Small intestine (tissue), 7 donors: ENCODE measurements at regions not wholly inside any gene's neighbourhood (a gene's known extent, or its start where the extent isn't known, plus 50 kb on each side); places are given as distances from the start of the nearest gene placed in this dataset.
"Not testable (repeated sequence)": the region's sequence is repeated elsewhere in the genome, so short reads cannot be mapped to it uniquely, and the experiment has no call there.

Experiments used
- DNase-seq, 2 donors: peaks; one replicate each; pipeline versions ENCODE4 v3.0.0 to v3.0.0-alpha.2; 2013
- FAIRE-seq: peaks from 2 replicates; lab custom pipeline; 2012; peaks lifted over from hg19 to GRCh38; lab: Jason Lieb, UNC
- H3K27ac ChIP-seq, 3 donors: one replicate each; pipeline ENCODE4 v1.5.1; 2013; ENCODE audit warnings: low read length in 2 of 3, mild to moderate bottlenecking in 2 of 3, control low read depth in 1 of 3, inconsistent platforms in 1 of 3, low read depth in 1 of 3, moderate library complexity in 1 of 3
- H3K27me3 ChIP-seq, 3 donors: one replicate each; pipeline ENCODE4 v1.6.1; 2013; ENCODE audit warnings: low read length in 3 of 3, inconsistent platforms in 1 of 3; ENCODE audit not compliant: control insufficient read depth in 3 of 3, insufficient read depth in 3 of 3
- H3K36me3 ChIP-seq, 3 donors: one replicate each; pipeline ENCODE4 v1.6.1; 2013; ENCODE audit warnings: low read length in 3 of 3, inconsistent platforms in 1 of 3, low read depth in 1 of 3, mild to moderate bottlenecking in 1 of 3, moderate library complexity in 1 of 3; ENCODE audit not compliant: control insufficient read depth in 3 of 3, insufficient read depth in 2 of 3
- H3K4me1 ChIP-seq, 3 donors: one replicate each; pipeline ENCODE4 v1.6.1; 2013; ENCODE audit warnings: low read length in 2 of 3, inconsistent platforms in 1 of 3, low read depth in 1 of 3, mild to moderate bottlenecking in 1 of 3, moderate library complexity in 1 of 3; ENCODE audit not compliant: control insufficient read depth in 3 of 3, insufficient read depth in 2 of 3
- H3K4me3 ChIP-seq, 3 donors: one replicate each; pipeline ENCODE4 v1.5.1; 2013; ENCODE audit warnings: low read length in 3 of 3, control low read depth in 1 of 3, inconsistent platforms in 1 of 3, low read depth in 1 of 3, mild to moderate bottlenecking in 1 of 3, moderate library complexity in 1 of 3
- H3K9me3 ChIP-seq, 2 donors: one replicate each; pipeline ENCODE4 v1.6.1; 2013; ENCODE audit warnings: low read depth in 1 of 2, low read length in 1 of 2; ENCODE audit not compliant: control insufficient read depth in 2 of 2, insufficient read depth in 1 of 2
- WGBS, 3 donors: extraction: QIAGEN DNeasy Blood & Tissue Kit; methylation state at CpG; one replicate each; pipeline ENCODE4 v1.1.7; 2013; 5-methylcytosine and 5-hydroxymethylcytosine counted together
- donor health status: healthy with polysubstance abuse.
- donor health status: control.
- donor health status: control.
- donor health status: Bipolar disorder and iron deficiency.
- donor health status: healthy.

GRCh38 chr19:29040292-29040691 lies 172.7 kb downstream of the UQCRFS1 start:
- FAIRE-seq = no peak
- Histone ChIP-seq H3K27me3 (no peaks in the 10 kb centered on the region), H3K4me1 (no peaks in the 10 kb centered on the region), H3K27ac (no peak overlapping the region), H3K4me3 (no peak overlapping the region), H3K9me3 (no peaks in the 10 kb centered on the region), H3K36me3 (no peaks in the 10 kb centered on the region)
- WGBS, 3 donors = 14 to 40% (median 32%) methylated on average over 7 of the region's 7 CpGs
- peak in 1 of 2 donors; percentile 9 for DNase-seq

- whole genome bisulfite sequencing, 3 donors = 78 to 89% (median 86%) methylated on average over 3 of the region's 3 CpGs
- not testable (repeated sequence) for H3K9me3 ChIP-seq, H3K36me3 ChIP-seq, H3K27ac ChIP-seq, DNase-seq, H3K27me3 ChIP-seq, H3K4me1 ChIP-seq, H3K4me3 ChIP-seq, FAIRE-seq
Measured at GRCh38 chr19:29039036-29039435, 173.9 kb downstream of the UQCRFS1 start.

- WGBS, 3 donors = 37 to 55% (median 39%) methylated on average over 1 of the region's 1 CpG
- no peaks in the 10 kb centered on the region for H3K27me3 ChIP-seq
- no peaks in the 10 kb centered on the region for H3K4me1 ChIP-seq
- no peaks in the 10 kb centered on the region for H3K9me3 ChIP-seq
- H3K36me3 ChIP-seq = no peaks in the 10 kb centered on the region
- H3K27ac ChIP-seq = no peak overlapping the region
- no peak overlapping the region for H3K4me3 ChIP-seq
- DNase-seq = no peak
- FAIRE-seq = no peak
Measured at GRCh38 chr19:29031216-29031615, 181.7 kb downstream of the UQCRFS1 start.

DNA sequence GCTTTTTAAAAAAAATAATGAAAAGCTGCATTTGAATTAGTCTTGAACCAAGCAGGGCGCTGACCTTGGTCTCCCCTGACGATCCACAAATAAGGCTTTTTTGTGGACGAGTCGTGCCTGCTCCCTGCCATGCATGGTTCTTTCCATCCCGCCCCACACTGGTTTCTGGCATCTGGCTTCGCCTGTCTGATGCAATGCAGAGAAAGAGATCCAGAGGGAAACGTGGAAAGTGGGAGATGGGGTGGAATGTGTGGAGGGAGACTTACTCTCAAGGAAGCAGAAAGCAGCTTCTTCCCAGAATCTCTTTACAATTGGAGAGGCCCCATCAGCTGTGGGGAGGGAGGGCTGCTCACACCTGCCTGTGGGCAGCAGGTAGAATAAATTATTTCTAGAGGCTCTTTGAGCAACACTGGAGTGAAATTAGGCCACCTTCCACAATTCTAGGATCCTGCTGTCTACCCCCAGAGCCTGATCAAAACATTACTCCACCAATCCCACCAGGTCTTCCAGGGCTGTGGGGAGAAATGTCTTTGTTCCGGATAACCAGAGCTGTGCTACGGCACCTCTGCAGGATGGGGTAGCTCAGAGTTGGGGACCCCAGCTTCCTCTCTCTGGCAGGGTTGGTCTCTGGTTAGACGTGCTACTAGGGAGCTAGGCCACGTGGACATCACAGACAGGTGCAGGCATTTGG lies 183.5 kb downstream of the UQCRFS1 start:
- no peak for DNase-seq
- Histone ChIP-seq H3K27me3 (no peaks in the 10 kb centered on the region), H3K36me3 (no peaks in the 10 kb centered on the region), H3K4me1 (no peaks in the 10 kb centered on the region), H3K9me3 (no peaks in the 10 kb centered on the region), H3K4me3 (no peak overlapping the region), H3K27ac (no peak overlapping the region)
- FAIRE-seq = no peak
- WGBS, 3 donors = 75 to 83% (median 80%) methylated on average over 11 of the region's 11 CpGs

DNA sequence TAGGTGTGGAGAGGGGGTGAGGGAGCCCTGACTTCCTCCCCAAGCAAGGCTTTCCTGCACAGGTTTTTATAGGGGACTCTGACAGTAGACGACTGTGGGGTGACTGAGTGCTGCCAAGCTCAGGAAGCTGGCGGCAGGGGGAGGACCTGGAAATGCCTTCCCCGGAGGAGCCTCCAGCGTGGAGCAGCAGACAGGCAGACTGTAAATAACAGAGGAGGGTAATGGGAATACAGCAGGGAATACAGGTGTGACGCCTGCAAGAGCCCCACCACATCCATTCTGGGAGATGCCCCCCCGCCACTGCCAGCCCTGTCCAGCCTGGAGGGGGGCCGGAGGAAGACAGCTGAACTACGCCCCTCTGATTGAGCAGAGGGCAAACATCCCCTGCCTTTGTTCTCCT lies 190.4 kb downstream of the UQCRFS1 start:
- H3K36me3 ChIP-seq = no peaks in the 10 kb centered on the region
- H3K9me3 ChIP-seq = no peaks in the 10 kb centered on the region
- FAIRE-seq (no peak), DNase-seq (no peak)
- no peak overlapping the region for H3K4me3 ChIP-seq
- H3K27me3 ChIP-seq = no peaks in the 10 kb centered on the region
- WGBS, 3 donors = 48 to 68% (median 51%) methylated on average over 8 of the region's 8 CpGs
- no peaks in the 10 kb centered on the region for H3K4me1 ChIP-seq
- no peak overlapping the region for H3K27ac ChIP-seq

DNA sequence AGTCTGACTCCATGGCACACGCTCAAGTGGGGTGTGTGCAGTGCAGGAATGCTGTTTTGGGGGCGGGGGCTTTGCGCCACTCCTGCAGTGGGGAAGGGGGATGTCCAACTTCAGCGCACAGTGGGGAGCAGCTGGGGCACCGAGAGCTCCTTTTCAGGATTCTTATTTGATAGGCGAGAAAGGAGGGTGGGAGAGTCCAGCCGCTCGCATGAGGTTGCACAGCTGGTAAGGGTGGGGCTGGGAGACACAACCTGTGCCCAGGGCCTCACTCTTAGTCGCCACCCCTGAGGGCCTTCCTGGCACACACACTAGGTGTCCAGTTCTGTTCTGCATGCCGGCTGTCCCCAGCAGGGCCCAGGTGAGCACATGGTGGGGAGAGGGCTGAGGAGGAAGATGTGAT lies 190.8 kb downstream of the UQCRFS1 start:
- Histone ChIP-seq H3K9me3 (no peaks in the 10 kb centered on the region), H3K36me3 (no peaks in the 10 kb centered on the region), H3K27me3 (no peaks in the 10 kb centered on the region), H3K4me1 (no peaks in the 10 kb centered on the region), H3K27ac (no peak overlapping the region), H3K4me3 (no peak overlapping the region)
- WGBS, 3 donors = 75 to 84% (median 82%) methylated on average over 10 of the region's 10 CpGs
- DNase-seq (no peak), FAIRE-seq (no peak)

GRCh38 chr19:29021232-29021916 lies 191.6 kb downstream of the UQCRFS1 start:
- no peaks in the 10 kb centered on the region for H3K27me3 ChIP-seq
- 70 to 80% (median 73%) methylated on average over 16 of the region's 16 CpGs for WGBS, 3 donors
- DNase-seq (no peak), FAIRE-seq (no peak)
- no peak overlapping the region for H3K4me3 ChIP-seq
- no peaks in the 10 kb centered on the region for H3K4me1 ChIP-seq
- no peaks in the 10 kb centered on the region for H3K36me3 ChIP-seq
- no peaks in the 10 kb centered on the region for H3K9me3 ChIP-seq
- no peak overlapping the region for H3K27ac ChIP-seq

DNA sequence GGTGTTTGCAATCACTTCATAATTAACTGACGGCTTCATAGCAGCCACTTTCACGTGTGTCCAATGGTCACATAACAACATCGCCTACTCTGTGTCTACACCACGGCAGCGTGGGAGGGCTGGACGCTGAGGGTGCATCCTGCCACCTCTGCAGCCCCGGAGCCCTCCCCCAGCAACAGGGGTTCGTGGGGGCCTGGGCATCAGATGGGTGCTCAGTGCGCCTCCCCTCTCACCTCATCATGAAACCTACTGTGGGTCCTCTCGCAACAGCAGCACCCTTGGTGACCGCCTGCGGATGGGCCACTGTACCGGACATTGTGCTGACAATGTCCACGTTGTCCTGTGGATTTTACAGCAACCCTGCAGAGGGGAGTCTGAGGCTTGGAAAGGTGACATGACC lies 193.5 kb downstream of the UQCRFS1 start:
- no peak overlapping the region for H3K27ac ChIP-seq
- H3K4me1 ChIP-seq = no peaks in the 10 kb centered on the region
- no peaks in the 10 kb centered on the region for H3K27me3 ChIP-seq
- FAIRE-seq (no peak), DNase-seq (no peak)
- H3K9me3 ChIP-seq = no peaks in the 10 kb centered on the region
- H3K4me3 ChIP-seq = no peak overlapping the region
- WGBS, 3 donors = 87 to 88% (median 87%) methylated on average over 14 of the region's 14 CpGs
- H3K36me3 ChIP-seq = no peaks in the 10 kb centered on the region
